GM12864 (cell line): ENCODE measurements at regions not wholly inside any gene's neighbourhood (a gene's known extent, or its start where the extent isn't known, plus 50 kb on each side); places are given as distances from the start of the nearest gene placed in this dataset.
"Not testable (repeated sequence)": the region's sequence is repeated elsewhere in the genome, so short reads cannot be mapped to it uniquely, and the experiment has no call there.

Experiments
- DNase-seq: peaks from one replicate; pipeline ENCODE4 v3.0.0-alpha.2; 2011; ENCODE audit warnings: low read depth
- H3K4me3 ChIP-seq: 2 replicates; pipeline ENCODE4 v1.5.1; 2011; ENCODE audit warnings: mild to moderate bottlenecking, low read depth, low read length, control low read depth
- CTCF ChIP-seq: IDR thresholded peaks from 2 replicates; pipeline ENCODE4 v1.5.1; 2011; ENCODE audit warnings: low read depth, mild to moderate bottlenecking, moderate library complexity, low read length, control low read depth, inconsistent platforms; ENCODE audit errors: missing control alignments

- TF ChIP-seq CTCF = no peak
- DNase-seq = no peak
- H3K4me3 ChIP-seq = no peak overlapping the region
Observed at GRCh38 chr5:56301069-56301468, 67.9 kb upstream of the ANKRD55 start.

DNA sequence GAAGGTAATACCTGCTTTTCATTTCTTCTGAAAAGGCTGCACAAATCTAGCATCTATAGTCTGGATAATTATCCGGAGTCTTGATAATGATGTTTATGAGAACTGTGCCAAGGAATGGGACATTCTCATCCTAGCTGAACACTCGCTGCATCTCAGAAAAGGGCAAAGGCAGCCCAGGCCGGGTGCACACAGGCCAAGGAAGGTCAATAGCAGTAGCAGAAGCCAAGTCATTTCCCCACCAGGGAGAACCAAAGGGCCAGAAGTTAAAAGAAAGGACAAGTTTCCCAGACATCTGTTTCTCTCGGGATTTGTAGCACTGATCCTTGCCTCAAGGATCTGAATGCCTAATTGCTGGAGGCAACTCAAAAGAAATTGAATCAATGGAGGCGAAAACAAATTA lies 66.1 kb upstream of the ANKRD55 start:
- DNase-seq = no peak
- TF ChIP-seq CTCF = no peak
- H3K4me3 ChIP-seq = no peak overlapping the region

DNA sequence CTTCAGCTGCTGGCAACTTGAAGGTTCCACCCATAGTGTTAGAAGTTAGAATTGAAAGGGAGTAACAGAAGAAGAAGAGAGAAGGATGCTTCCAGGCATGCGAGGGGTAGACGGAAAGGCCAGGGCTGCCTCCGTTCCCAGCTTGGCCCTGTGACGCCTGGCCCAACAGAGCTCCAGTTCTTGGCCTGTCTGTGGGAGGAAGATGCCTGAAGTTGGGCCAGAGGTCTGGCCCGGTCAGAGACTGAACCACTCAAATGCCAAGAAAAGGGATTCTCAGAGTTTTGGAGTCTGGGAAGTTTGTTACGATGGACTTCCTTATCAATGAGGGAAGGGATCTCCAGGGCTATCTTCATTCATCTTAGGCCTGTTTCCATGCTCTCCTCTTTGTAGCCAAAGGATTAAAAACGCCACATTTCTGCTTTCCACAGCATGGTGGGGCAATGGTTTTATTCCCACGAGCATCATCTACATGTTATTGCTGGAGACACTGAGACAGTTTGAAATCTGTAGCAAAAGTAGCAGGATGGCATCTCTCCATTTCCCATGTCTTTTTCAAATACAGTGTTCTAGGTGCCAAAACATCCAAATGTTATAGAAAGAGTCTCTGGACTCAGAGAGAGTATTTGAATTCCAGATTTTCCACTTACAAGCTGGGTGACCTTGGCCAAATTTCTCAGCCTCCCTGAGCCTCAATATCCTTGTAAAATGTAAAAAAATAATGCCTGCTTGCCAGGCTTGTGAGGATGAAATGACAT lies 65.4 kb upstream of the ANKRD55 start:
- no peak overlapping the region for H3K4me3 ChIP-seq
- no peak for DNase-seq
- TF ChIP-seq CTCF = no peak

DNA sequence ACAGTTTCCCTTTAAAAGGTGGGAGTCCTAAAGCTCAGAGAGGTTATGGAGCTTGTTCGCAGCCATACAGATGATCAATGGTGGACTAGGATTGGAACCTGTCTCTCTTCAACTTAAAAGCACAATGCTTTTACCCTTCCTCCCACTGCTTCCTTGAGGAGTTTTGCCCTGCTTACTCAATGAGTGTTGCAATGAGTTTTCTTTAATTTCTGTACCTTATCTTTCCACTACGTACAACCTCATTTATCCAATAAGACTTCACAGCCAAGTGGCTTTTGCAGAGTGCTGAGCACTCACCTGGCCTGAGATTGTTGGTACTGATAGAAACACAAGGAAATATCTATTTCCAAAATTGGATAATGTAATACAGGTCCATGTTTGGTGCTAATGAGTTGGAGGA lies 64.7 kb upstream of the ANKRD55 start:
- TF ChIP-seq CTCF = no peak
- DNase-seq = no peak
- no peak overlapping the region for H3K4me3 ChIP-seq

DNA sequence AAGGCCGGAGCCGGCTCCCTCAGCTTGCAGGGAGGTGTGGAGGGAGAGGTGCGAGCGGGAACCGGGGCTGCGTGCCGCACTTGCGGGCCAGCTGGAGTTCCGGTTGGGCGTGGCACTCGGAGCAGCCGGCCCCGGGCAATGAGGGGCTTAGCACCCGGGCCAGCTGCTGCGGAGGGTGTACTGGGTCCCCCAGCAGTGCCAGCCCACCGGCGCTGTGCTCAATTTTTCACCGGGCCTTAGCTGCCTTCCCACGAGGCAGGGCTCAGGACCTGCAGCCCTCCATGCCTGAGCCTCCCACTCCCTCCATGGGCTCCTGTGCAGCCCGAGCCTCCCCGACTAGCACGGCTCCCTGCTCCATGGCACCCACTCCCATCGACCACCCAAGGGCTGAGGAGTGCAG lies 62.2 kb upstream of the ANKRD55 start:
- H3K4me3 ChIP-seq = not testable (repeated sequence)

GRCh38 chr5:56294354-56294753 lies 61.2 kb upstream of the ANKRD55 start:
- no peak for TF ChIP-seq CTCF
- no peak for DNase-seq
- no peak overlapping the region for H3K4me3 ChIP-seq

More for the DNA sequence above, 62.2 kb upstream of the ANKRD55 start:
- DNase-seq = not testable (repeated sequence)

DNA sequence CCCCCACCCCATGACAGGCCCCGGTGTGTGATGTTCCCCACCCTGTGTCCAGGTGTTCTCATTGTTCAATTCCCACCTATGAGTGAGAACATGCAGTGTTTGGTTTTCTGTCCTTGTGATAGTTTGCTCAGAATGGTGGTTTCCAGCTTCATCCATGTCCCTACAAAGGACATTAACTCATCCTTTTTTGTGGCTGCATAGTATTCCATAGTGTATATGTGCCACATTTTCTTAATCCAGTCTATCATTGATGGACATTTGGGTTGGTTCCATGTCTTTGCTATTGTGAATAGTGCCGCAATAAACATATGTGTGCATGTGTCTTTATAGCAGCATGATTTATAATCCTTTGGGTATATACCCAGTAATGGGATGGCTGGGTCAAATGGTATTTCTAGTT lies 59.7 kb upstream of the ANKRD55 start:
- not testable (repeated sequence) for H3K4me3 ChIP-seq, DNase-seq

GRCh38 chr5:56291661-56292374 lies 58.7 kb upstream of the ANKRD55 start:
- DNase-seq = no peak
- TF ChIP-seq CTCF = no peak
- no peak overlapping the region for H3K4me3 ChIP-seq
